ENCODE measurements at regions not wholly inside any gene's neighbourhood (a gene's known extent, or its start where the extent isn't known, plus 50 kb on each side); places are given as distances from the start of the nearest gene placed in this dataset.
A peak's percentile ranks its signal among the peaks of the same experiment; 100 is the strongest.

DNA sequence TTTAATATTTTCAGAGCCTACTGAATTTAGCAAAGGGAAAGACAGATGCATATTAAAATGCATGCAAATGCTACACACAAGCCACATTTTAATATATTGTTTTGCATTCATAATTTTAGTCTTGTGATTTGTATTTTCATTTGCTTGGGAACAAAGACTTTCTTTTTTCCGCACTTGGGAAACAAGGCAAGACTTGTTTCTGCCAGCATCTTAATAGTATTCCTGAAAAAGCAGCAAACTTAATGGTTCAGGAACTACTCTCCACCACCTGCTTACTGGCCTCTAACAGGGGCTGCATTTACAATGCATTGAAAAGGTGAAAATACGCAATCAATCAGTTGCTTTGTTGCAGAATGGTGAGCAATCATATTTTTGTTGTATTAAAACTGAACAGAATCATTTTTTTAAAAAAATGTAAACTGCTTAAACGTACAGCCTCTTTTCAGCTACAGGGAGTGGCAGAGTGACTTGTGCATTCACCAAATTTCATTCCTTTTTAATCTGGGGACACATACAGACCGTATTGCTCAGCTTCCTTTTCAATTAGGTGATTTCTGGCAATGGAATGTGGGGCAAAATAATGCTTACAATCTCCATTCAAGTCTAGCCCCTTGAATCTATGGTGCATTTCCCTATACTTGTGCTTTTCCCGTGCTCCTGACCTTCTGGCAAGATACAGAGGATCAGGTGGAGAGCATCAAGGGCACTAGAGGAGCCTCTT is 144.1 kb upstream of the BTG1 start:
- no peaks in the 10 kb centered on the region for H3K27me3 Mint-ChIP-seq (ENCODE audit: low read depth)
- no peaks in the 10 kb centered on the region for H3K36me3 Mint-ChIP-seq (ENCODE audit: insufficient read depth)
- H3K9me3 Mint-ChIP-seq, result no peaks in the 10 kb centered on the region
- DNase-seq (no peak), ATAC-seq (no peak)
- H3K4me1 Mint-ChIP-seq (ENCODE audit: low read depth), result peaks cover 5% of the 10 kb centered on the region
- H3K4me3 Mint-ChIP-seq, result no peak overlapping the region

DNA sequence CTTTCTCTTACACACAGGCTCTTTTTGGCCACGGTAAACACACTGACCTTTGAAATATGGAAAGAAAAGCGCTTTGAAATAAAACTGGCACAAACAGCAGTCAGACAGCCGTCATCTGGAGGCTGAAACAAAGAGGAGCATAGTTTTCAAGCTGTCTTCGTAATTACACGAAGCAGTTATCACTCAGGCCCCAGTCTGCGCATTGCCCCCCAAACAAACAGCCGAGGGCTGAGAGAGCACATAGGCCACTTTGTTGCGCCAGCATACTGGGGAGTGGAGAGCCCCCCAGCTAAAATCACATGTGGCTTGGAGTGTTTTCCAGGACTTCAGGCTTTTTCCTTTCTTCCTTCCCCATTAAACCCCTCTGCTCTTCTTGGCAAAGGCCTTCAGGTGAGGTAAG is 142.9 kb upstream of the BTG1 start:
- H3K27me3 Mint-ChIP-seq (ENCODE audit: low read depth), result no peaks in the 10 kb centered on the region
- peaks cover 3% of the 10 kb centered on the region for H3K4me1 Mint-ChIP-seq (ENCODE audit: low read depth)
- ATAC-seq (no peak), DNase-seq (no peak)
- H3K9me3 Mint-ChIP-seq, result no peaks in the 10 kb centered on the region
- no peak overlapping the region for H3K4me3 Mint-ChIP-seq
- no peaks in the 10 kb centered on the region for H3K36me3 Mint-ChIP-seq (ENCODE audit: insufficient read depth)

DNA sequence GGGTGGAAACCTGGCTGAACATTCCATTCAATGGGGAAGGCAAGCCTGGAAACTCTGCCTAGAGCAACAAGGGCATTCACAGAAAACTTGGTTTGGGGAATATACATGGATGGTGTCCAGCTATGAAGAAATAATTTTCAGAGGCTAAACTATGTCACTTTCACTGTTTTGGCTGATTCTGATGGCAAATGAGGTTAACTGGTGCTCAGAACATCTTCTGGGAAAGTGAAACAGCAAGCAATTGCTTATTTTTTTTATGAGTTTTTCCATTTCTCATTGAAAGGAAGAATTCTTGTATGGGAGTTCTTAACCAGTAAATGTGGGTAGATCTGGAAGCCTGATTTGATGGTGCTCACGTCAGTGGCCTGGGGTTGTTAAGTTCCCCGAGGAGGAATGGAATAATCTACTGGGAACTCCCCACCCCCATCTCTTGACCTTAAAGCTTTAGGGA is 132.8 kb upstream of the BTG1 start:
- Mint-ChIP-seq H3K9me3 (no peaks in the 10 kb centered on the region), H3K36me3 (ENCODE audit: insufficient read depth) (no peaks in the 10 kb centered on the region), H3K27me3 (ENCODE audit: low read depth) (no peaks in the 10 kb centered on the region), H3K4me1 (ENCODE audit: low read depth) (peaks cover 14% of the 10 kb centered on the region), H3K4me3 (no peak overlapping the region)
- no peak for DNase-seq
- ATAC-seq, result no peak

DNA sequence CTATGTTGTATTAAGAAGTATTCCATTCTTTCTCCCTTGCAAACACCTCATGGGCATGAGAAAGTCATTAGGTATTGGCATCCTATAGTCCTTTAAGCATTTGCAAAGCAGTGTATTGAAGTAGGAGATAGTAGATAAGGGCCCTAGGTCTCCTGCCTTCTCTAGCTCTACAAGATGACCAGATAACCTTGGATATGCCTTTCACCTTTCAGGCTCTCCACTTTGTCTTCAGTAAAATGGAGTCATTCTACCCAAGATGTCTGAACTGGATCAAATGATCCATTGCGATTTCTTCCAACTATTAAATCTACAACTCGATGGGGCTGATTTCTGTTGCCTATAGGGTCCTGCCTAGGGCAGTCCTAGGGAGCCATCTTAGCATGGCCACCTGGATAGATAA is 132.1 kb upstream of the BTG1 start:
- H3K27me3 Mint-ChIP-seq (ENCODE audit: low read depth), result no peaks in the 10 kb centered on the region
- DNase-seq (no peak), ATAC-seq (no peak)
- H3K9me3 Mint-ChIP-seq, result no peaks in the 10 kb centered on the region
- no peaks in the 10 kb centered on the region for H3K36me3 Mint-ChIP-seq (ENCODE audit: insufficient read depth)
- H3K4me1 Mint-ChIP-seq (ENCODE audit: low read depth), result peaks cover 14% of the 10 kb centered on the region
- no peak overlapping the region for H3K4me3 Mint-ChIP-seq

DNA sequence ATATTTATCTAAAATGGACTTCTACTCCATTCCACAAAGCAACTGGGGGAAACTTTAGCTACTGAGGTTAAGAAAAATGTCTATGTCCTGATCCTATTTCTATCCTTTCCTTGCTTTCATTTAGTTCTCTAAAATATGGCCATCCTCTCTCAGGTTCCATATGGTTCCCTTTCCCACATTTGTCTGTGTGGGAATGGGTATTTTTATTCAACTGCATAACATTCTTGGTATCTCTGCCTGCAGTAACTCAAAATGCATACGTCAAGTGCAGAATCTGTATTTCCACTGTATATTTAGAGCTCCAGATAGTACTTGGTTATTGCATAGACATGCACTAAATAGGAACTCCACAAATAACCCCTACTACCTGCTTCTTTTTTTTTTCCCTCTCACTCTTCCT is 130.6 kb upstream of the BTG1 start:
- Mint-ChIP-seq H3K4me1 (ENCODE audit: low read depth) (peaks cover 14% of the 10 kb centered on the region), H3K9me3 (no peaks in the 10 kb centered on the region), H3K27me3 (ENCODE audit: low read depth) (no peaks in the 10 kb centered on the region), H3K36me3 (ENCODE audit: insufficient read depth) (no peaks in the 10 kb centered on the region), H3K4me3 (no peak overlapping the region)
- no peak for DNase-seq
- ATAC-seq, result no peak

DNA sequence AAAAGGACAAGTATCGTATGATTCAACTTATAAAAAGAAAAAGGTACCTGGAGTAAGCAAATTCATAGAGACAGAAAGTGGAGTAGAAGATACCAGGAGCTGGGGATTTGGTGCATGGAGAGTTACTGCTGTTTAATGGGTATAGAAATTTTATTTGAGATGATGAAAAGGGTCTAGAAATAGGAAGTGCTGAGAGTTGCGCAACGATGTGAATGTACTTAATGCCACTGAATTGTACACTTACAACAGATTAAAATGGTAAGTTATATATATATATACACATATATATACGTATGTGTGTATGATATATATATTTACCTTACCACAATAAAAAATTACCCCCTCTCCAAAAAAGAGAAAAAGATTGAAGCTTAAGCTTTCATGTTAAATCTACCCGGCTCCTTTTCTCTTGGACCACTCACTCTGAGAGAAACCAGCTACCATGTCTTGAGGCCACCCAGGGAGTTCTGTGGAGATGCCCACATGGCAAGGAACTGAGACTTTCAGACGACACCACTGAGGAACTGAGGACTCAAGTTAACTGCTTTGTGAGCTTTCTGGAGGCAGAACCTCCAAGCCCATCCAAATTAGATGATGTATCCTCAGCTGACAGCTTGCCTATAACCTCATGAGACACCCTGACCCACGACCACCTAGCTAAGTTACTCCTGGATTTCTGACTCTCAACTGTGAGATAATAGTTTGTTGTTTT is 130.0 kb upstream of the BTG1 start:
- Mint-ChIP-seq H3K36me3 (ENCODE audit: insufficient read depth) (no peaks in the 10 kb centered on the region), H3K27me3 (ENCODE audit: low read depth) (no peaks in the 10 kb centered on the region), H3K4me1 (ENCODE audit: low read depth) (peaks cover 14% of the 10 kb centered on the region), H3K9me3 (no peaks in the 10 kb centered on the region), H3K4me3 (no peak overlapping the region)
- DNase-seq, result no peak
- ATAC-seq, result no peak

DNA sequence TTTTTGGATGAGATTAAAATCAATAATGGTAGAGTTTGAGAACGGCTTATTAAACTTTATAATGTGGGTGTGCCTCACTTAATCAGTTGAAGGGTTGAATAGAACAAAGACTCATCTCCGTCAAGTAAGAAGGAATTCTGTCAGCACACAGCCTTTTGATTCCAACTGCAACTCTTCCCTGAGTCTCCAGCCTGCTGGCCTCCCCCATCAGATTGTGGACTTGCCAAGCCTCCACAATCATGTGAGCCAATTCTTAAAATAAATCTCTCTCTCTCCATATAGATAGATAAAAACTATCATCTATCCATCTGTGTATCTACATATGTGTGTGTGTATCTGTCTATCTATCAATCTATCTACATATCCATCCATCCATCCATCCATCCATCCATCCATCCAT is 127.4 kb upstream of the BTG1 start:
- Mint-ChIP-seq H3K9me3 (no peaks in the 10 kb centered on the region), H3K4me3 (no peak overlapping the region), H3K4me1 (ENCODE audit: low read depth) (peaks cover 11% of the 10 kb centered on the region), H3K36me3 (ENCODE audit: insufficient read depth) (no peaks in the 10 kb centered on the region), H3K27me3 (ENCODE audit: low read depth) (no peaks in the 10 kb centered on the region)
- DNase-seq, result no peak
- no peak for ATAC-seq

DNA sequence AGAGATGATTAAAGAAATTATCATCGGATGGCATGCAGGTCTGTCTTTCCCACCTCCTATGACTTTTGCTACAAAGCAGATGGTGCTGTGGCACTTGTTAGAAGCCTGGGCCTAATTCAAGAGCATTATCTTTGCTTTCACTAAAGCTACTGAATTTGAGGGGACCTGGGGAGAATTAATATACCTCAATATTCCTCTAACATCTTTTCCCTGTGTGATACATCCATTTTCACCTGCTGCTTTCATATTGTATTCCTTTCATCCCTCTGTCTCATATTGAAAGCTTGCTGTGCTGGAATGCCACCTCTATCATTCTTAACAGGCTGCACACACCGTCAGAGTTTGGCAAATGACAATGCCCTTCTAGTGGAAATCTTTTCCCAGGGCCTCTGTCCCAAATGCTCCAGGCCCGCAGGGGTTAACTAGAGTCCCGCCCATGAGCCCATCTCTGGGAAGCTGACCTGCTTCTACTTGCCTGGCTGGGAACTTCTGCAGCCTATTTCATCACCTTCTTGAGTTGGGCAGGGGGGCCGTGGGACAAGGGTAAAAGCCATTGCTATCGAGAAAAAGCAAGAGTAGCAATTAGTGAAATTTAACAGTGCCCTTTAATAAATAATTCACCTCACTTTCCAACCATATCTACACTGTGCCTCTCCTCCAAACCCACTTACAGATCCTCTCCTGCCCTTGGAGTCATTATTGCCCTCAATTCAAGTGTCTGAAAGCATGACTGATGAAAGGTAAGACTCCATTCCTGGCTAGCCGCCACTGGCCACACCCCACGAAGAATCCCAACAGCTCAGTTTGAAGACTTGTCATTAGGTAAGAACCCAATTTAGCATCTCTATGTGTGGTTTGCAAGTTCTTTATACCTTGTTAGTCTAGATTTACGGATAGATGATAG is 126.7 kb upstream of the BTG1 start:
- ATAC-seq (no peak), DNase-seq (no peak)
- H3K36me3 Mint-ChIP-seq (ENCODE audit: insufficient read depth), result no peaks in the 10 kb centered on the region
- no peaks in the 10 kb centered on the region for H3K9me3 Mint-ChIP-seq
- no peaks in the 10 kb centered on the region for H3K27me3 Mint-ChIP-seq (ENCODE audit: low read depth)
- H3K4me1 Mint-ChIP-seq (ENCODE audit: low read depth), result peaks cover 9% of the 10 kb centered on the region
- no peak overlapping the region for H3K4me3 Mint-ChIP-seq

DNA sequence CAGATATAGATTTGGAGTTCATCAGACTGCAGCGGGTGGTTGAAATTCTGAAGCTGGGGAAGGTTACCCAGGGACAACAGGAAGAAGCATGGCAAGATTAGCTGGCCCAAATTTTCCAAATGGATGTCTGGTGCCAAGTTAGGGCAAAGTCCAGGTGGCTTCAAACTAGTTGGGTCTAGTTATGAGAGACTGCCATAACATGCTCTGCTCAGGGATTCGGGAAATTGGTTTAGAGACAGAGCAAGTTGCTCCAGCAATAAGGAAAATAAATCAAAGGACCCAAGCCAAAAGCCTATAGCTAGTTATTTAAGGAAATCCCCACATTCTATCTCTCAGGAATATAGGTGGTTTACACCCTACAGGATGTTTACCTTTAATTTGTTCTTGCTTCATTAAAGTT is 125.7 kb upstream of the BTG1 start:
- Mint-ChIP-seq H3K9me3 (no peaks in the 10 kb centered on the region), H3K4me3 (no peak overlapping the region), H3K36me3 (ENCODE audit: insufficient read depth) (no peaks in the 10 kb centered on the region), H3K4me1 (ENCODE audit: low read depth) (peaks cover 8% of the 10 kb centered on the region), H3K27me3 (ENCODE audit: low read depth) (no peaks in the 10 kb centered on the region)
- ATAC-seq (no peak), DNase-seq (no peak)

DNA sequence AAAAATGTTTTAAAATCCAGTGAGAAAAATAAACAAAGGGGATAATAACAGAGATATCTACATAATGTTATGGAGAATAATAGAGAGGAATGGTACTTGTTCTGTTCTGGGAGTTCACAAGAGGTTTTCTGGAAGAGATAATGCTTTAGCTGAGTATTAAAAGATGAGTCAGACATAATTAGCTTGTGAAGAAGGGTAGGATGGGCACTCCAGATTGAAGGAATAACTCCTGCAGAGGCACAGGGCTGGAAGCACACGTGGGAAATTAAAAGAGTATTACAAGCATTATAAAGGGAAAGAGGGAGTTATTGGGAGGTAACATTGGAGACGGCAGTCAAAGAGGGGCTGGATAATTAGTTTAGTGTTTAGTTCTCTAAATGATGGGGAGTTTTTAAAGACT is 124.9 kb upstream of the BTG1 start:
- ATAC-seq, result no peak
- Mint-ChIP-seq H3K36me3 (ENCODE audit: insufficient read depth) (no peaks in the 10 kb centered on the region), H3K4me1 (ENCODE audit: low read depth) (peaks cover 8% of the 10 kb centered on the region), H3K4me3 (no peak overlapping the region), H3K27me3 (ENCODE audit: low read depth) (no peaks in the 10 kb centered on the region), H3K9me3 (no peaks in the 10 kb centered on the region)
- no peak for DNase-seq

DNA sequence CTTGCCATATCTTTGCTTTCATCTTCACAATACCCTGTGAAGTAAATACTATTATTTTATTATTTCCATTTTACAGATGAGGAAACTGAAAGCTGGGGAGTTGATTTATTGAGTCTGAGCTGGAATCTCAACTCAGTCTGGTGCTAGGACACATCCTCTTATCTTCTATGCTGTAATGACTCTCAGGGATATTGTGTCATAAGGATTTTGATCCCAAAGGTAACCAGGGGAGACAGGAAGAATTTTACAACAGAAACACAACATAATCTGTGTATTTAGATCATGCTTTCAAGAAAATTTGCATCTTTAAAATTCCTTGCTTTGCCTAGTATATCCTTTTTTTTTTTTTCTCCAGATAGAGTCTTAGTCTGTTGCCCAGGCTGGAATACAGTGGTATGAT is 123.3 kb upstream of the BTG1 start:
- ATAC-seq (no peak), DNase-seq (no peak)
- Mint-ChIP-seq H3K9me3 (no peaks in the 10 kb centered on the region), H3K4me1 (ENCODE audit: low read depth) (peaks cover 8% of the 10 kb centered on the region), H3K36me3 (ENCODE audit: insufficient read depth) (no peaks in the 10 kb centered on the region), H3K27me3 (ENCODE audit: low read depth) (no peaks in the 10 kb centered on the region), H3K4me3 (no peak overlapping the region)

DNA sequence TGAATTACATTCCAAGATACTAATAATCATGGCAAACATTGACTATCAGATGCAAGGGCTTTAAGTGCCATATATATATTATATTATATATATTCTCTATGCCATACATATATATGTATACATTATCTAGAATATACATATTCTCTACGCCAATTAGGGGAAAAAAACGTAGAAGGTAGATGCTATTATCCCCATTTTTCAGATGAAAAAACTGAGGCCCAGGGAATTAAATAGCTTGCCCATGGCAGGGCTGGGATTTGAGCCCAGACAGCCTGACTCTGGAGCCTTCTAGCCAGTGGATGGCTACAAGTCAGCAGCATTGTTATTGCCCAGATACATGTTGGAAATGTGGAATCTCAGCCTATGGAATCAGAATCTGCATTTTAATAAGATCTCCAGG is 116.0 kb upstream of the BTG1 start:
- peaks cover 14% of the 10 kb centered on the region for H3K4me1 Mint-ChIP-seq (ENCODE audit: low read depth)
- no peaks in the 10 kb centered on the region for H3K9me3 Mint-ChIP-seq
- no peaks in the 10 kb centered on the region for H3K36me3 Mint-ChIP-seq (ENCODE audit: insufficient read depth)
- H3K4me3 Mint-ChIP-seq, result no peak overlapping the region
- DNase-seq (no peak), ATAC-seq (no peak)
- no peaks in the 10 kb centered on the region for H3K27me3 Mint-ChIP-seq (ENCODE audit: low read depth)

DNA sequence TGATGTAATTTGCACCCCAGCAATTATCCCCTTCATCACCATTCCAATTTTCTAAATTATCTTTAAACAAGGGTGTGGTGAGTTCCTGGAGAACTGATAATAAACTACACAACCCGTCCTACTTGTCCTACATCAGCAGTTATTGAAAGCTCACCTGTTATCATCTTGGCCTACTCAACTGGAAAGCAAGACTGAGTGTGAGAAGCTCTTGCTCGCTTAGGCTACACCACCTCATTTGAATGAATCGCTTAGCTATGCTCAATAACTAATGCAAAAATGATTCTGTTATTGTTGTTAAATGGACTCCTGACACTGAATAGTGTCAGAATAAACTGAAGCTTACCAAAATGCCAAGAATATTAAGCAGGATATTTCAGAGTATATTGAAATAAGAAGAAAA is 115.4 kb upstream of the BTG1 start:
- no peaks in the 10 kb centered on the region for H3K27me3 Mint-ChIP-seq (ENCODE audit: low read depth)
- H3K4me3 Mint-ChIP-seq, result no peak overlapping the region
- ATAC-seq (no peak), DNase-seq (no peak)
- H3K4me1 Mint-ChIP-seq (ENCODE audit: low read depth), result peaks cover 17% of the 10 kb centered on the region
- H3K9me3 Mint-ChIP-seq, result no peaks in the 10 kb centered on the region
- no peaks in the 10 kb centered on the region for H3K36me3 Mint-ChIP-seq (ENCODE audit: insufficient read depth)

DNA sequence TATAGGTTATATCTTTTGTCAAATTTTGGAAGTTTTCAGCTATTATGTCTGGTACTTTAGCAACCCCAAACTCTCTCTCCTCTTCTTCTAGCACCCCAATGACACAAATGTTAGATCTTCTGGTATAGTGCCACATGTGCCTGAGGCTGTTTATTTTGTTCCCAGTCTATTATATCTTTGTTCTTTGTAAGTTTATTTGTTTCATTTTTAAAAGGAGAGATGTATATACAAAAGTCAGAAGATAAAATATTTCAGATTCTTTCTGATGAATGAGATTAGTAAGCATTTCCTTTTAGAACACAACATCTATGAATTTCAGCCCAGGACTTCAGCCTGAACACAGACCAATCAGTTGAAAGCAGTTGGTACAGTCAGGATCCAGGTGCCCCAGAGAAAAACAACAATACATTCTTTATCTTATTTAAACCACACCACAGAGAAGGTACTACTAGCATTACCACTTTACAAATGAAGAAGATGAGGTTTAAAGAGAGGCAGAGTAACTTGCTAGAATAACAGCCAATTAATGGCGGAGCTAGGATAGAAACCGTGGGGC is 114.1 kb upstream of the BTG1 start:
- Mint-ChIP-seq H3K36me3 (ENCODE audit: insufficient read depth) (peaks cover 3% of the 10 kb centered on the region), H3K4me1 (ENCODE audit: low read depth) (peaks cover 17% of the 10 kb centered on the region), H3K9me3 (peaks cover under 1% of the 10 kb centered on the region), H3K27me3 (ENCODE audit: low read depth) (no peaks in the 10 kb centered on the region), H3K4me3 (peak overlapping the region; percentile 5)
- DNase-seq (no peak), ATAC-seq (no peak)

All from activated T-cell treated with anti-CD3 and anti-CD28 coated beads, Interleukin-2, amount 50 U/mL, for 4 hours (primary cell).